Esophagus (tissue), 2 donors: ENCODE measurements at regions not wholly inside any gene's neighbourhood (a gene's known extent, or its start where the extent isn't known, plus 50 kb on each side); places are given as distances from the start of the nearest gene placed in this dataset.

Source experiments
- H3K27ac ChIP-seq, 2 donors: one replicate each; pipeline ENCODE4 v1.5.1; 2013; ENCODE audit warnings: low read depth in 2 of 2, mild to moderate bottlenecking in 2 of 2, inconsistent platforms in 1 of 2, low read length in 1 of 2, moderate library complexity in 1 of 2
- H3K27me3 ChIP-seq, 2 donors: one replicate each; pipeline ENCODE4 v1.6.1; 2013; ENCODE audit warnings: low read length in 2 of 2, control low read depth in 1 of 2, mild to moderate bottlenecking in 1 of 2; ENCODE audit not compliant: insufficient read depth in 2 of 2, control insufficient read depth in 1 of 2
- H3K36me3 ChIP-seq, 2 donors: one replicate each; pipeline ENCODE4 v1.6.1; 2013; ENCODE audit warnings: low read length in 1 of 2; ENCODE audit not compliant: control insufficient read depth in 2 of 2, insufficient read depth in 2 of 2
- H3K4me1 ChIP-seq, 2 donors: one replicate each; pipeline ENCODE4 v1.6.1; 2013; ENCODE audit warnings: low read length in 1 of 2; ENCODE audit not compliant: control insufficient read depth in 2 of 2, insufficient read depth in 2 of 2
- H3K4me3 ChIP-seq, 2 donors: one replicate each; pipeline ENCODE4 v1.5.1; 2013; ENCODE audit warnings: low read length in 2 of 2, mild to moderate bottlenecking in 2 of 2, low read depth in 1 of 2, moderate library complexity in 1 of 2
- H3K9me3 ChIP-seq, 2 donors: one replicate each; pipeline ENCODE4 v1.6.1; 2013; ENCODE audit warnings: mild to moderate bottlenecking in 2 of 2, low read depth in 1 of 2, low read length in 1 of 2, moderate library complexity in 1 of 2; ENCODE audit not compliant: control insufficient read depth in 2 of 2, insufficient read depth in 1 of 2
- WGBS, 2 donors: extraction: QIAGEN DNeasy Blood & Tissue Kit; methylation state at CpG; one replicate each; pipeline ENCODE4 v1.1.7; 2013; 5-methylcytosine and 5-hydroxymethylcytosine counted together
- donor health status: healthy with polysubstance abuse.
- donor health status: Bipolar disorder and iron deficiency.

DNA sequence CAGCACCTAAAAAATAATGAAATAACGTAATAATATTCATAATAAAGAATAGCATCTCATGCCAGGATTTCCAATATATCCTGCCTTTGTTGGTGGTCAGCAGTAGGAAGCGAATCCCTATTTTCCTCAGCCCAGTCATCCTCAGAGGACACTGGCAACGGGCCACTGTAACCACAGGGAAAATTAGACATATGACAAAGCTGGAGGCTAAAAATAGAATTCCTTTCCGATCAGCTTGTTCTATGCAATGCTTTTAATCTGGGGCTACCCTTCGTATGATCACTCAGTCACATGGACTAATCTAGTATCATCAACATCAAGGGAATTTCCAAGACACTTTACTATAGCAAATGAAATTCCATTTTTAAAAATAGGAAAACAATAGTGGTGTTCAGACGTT is 246.9 kb upstream of the KCNJ16 start:
- no peak overlapping the region for H3K4me3 ChIP-seq
- 44 to 46% methylated on average over 6 of the region's 6 CpGs for WGBS, 2 donors
- no peak overlapping the region for H3K27ac ChIP-seq
- H3K36me3 ChIP-seq, result no peaks in the 10 kb centered on the region
- no peaks in the 10 kb centered on the region for H3K27me3 ChIP-seq
- H3K4me1 ChIP-seq, result no peaks in the 10 kb centered on the region
- H3K9me3 ChIP-seq, result no peaks in the 10 kb centered on the region

GRCh38 chr17:69834494-69834893 is 240.5 kb upstream of the KCNJ16 start:
- Histone ChIP-seq H3K27me3 (no peaks in the 10 kb centered on the region), H3K27ac (no peak overlapping the region)
- 64 to 78% methylated on average over 2 of the region's 2 CpGs for WGBS, 2 donors

DNA sequence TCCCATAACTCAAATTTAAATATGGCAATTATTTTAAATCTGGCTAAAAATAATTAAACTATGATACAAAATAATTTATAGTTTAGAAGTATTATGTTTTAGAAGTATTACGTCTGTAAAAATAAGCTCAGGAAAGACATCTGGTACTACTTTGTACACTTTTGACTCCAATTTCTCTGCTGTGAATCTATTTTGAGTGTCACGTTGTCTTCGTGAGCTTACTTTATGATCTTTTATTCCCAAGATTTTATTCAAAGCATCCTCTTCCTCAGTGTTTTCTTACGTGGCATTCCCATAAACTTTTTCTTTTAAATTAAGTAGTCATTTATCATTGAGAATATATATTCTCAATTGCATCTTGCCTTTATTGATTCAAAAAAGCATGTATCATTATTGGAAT is 223.3 kb upstream of the KCNJ16 start:
- Histone ChIP-seq H3K27me3 (no peaks in the 10 kb centered on the region), H3K9me3 (no peaks in the 10 kb centered on the region), H3K27ac (no peak overlapping the region), H3K4me1 (no peaks in the 10 kb centered on the region), H3K36me3 (no peaks in the 10 kb centered on the region), H3K4me3 (no peak overlapping the region)
- 90 to 91% methylated on average over 4 of the region's 4 CpGs for WGBS, 2 donors

More at GRCh38 chr17:69834494-69834893, 240.5 kb upstream of the KCNJ16 start:
- no peaks in the 10 kb centered on the region for H3K9me3 ChIP-seq
- no peak overlapping the region for H3K4me3 ChIP-seq
- H3K36me3 ChIP-seq, result no peaks in the 10 kb centered on the region
- no peaks in the 10 kb centered on the region for H3K4me1 ChIP-seq

DNA sequence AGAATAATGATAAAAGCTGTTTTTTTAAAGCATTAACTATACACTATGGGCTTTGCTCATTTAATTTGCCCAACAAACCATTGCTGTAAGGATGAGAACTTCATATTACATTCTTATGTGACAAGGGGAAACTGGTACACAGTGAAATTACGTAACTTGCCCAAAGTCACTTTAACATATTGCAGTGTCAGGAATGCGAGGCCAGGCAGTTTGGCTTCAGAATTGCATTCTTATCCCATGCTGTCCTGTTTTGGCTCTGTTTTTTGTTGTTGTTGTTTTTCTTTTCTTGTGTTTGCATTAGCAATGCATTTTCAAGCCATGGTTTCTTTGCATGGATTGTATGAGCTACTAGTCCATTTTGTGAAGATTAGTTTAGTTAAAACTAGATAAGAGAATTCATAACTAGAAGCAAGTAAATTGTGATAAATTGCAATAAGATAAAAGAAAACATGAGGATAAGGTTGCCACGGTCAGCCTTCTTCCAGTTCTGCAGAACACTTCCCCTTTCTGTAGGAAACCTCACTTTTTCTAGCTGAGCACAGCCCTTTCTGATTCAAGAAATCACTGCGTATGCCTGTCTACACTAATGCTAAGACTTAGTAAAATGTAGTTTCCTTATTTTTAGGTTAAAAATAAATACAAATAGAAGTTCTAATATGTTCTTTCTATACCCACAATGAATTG is 221.3 kb upstream of the KCNJ16 start:
- no peaks in the 10 kb centered on the region for H3K9me3 ChIP-seq
- no peak overlapping the region for H3K4me3 ChIP-seq
- no peaks in the 10 kb centered on the region for H3K36me3 ChIP-seq
- H3K27ac ChIP-seq, result no peak overlapping the region
- whole genome bisulfite sequencing, 2 donors, result 66% methylated on average over 4 of the region's 4 CpGs
- no peaks in the 10 kb centered on the region for H3K27me3 ChIP-seq
- H3K4me1 ChIP-seq, result no peaks in the 10 kb centered on the region

- Histone ChIP-seq H3K4me3 (no peak overlapping the region), H3K9me3 (no peaks in the 10 kb centered on the region), H3K36me3 (no peaks in the 10 kb centered on the region), H3K4me1 (no peaks in the 10 kb centered on the region), H3K27ac (no peak overlapping the region), H3K27me3 (no peaks in the 10 kb centered on the region)
- WGBS, 2 donors, result 57 to 68% methylated on average over 1 of the region's 1 CpG
Observed at GRCh38 chr17:69854225-69854780, 220.7 kb upstream of the KCNJ16 start.

- WGBS, 2 donors, result 67 to 72% methylated on average over 1 of the region's 1 CpG
- no peak overlapping the region for H3K4me3 ChIP-seq
- H3K9me3 ChIP-seq, result no peaks in the 10 kb centered on the region
- H3K27me3 ChIP-seq, result no peaks in the 10 kb centered on the region
- H3K4me1 ChIP-seq, result no peaks in the 10 kb centered on the region
- H3K36me3 ChIP-seq, result no peaks in the 10 kb centered on the region
- H3K27ac ChIP-seq, result no peak overlapping the region
Observed at GRCh38 chr17:69856946-69857345, 218.1 kb upstream of the KCNJ16 start.

GRCh38 chr17:69857412-69857835 is 217.6 kb upstream of the KCNJ16 start:
- H3K27ac ChIP-seq, result no peak overlapping the region
- no peaks in the 10 kb centered on the region for H3K36me3 ChIP-seq
- no peaks in the 10 kb centered on the region for H3K27me3 ChIP-seq
- H3K9me3 ChIP-seq, result no peaks in the 10 kb centered on the region
- H3K4me1 ChIP-seq, result no peaks in the 10 kb centered on the region
- no peak overlapping the region for H3K4me3 ChIP-seq

- Histone ChIP-seq H3K9me3 (no peaks in the 10 kb centered on the region), H3K36me3 (no peaks in the 10 kb centered on the region), H3K27ac (no peak overlapping the region), H3K27me3 (no peaks in the 10 kb centered on the region), H3K4me3 (no peak overlapping the region), H3K4me1 (no peaks in the 10 kb centered on the region)
- WGBS, 2 donors, result 65 to 81% methylated on average over 3 of the region's 3 CpGs
Observed at GRCh38 chr17:69858460-69858859, 216.6 kb upstream of the KCNJ16 start.

GRCh38 chr17:69860142-69860680 is 214.8 kb upstream of the KCNJ16 start:
- H3K36me3 ChIP-seq, result no peaks in the 10 kb centered on the region
- no peaks in the 10 kb centered on the region for H3K4me1 ChIP-seq
- no peaks in the 10 kb centered on the region for H3K9me3 ChIP-seq
- no peak overlapping the region for H3K4me3 ChIP-seq
- 44 to 59% methylated on average over 3 of the region's 3 CpGs for WGBS, 2 donors
- no peaks in the 10 kb centered on the region for H3K27me3 ChIP-seq
- no peak overlapping the region for H3K27ac ChIP-seq

DNA sequence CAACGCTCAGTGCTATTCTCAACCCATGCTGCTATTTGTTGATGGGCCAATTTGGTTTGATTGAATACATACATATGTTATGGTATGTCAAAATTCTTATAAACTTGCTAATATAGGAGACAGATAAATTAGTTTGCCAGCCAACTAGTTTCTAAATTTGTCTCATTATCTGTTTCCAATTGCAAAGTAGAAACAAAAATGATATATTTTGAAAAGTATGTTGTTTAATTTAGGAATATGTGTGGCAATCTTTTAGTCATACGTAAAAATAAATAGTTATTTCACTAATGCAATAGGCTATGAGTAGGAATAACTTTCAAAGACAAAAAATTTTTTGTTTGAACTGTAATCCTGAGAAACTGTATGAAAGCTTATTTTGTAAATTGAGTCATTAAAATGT is 210.6 kb upstream of the KCNJ16 start:
- Histone ChIP-seq H3K27ac (no peak overlapping the region), H3K4me3 (no peak overlapping the region), H3K27me3 (no peaks in the 10 kb centered on the region), H3K9me3 (no peaks in the 10 kb centered on the region), H3K36me3 (no peaks in the 10 kb centered on the region), H3K4me1 (no peaks in the 10 kb centered on the region)
- WGBS, 2 donors, result 80 to 81% methylated on average over 2 of the region's 2 CpGs
